Testis (tissue), 2 donors: ENCODE measurements at regions not wholly inside any gene's neighbourhood (a gene's known extent, or its start where the extent isn't known, plus 50 kb on each side); places are given as distances from the start of the nearest gene placed in this dataset.
"Not testable (repeated sequence)": the region's sequence is repeated elsewhere in the genome, so short reads cannot be mapped to it uniquely, and the experiment has no call there.

Experiments used
- DNase-seq: peaks from one replicate; pipeline ENCODE4 v3.0.0-alpha.2; 2019
- H3K27ac ChIP-seq, 2 donors: fragments of 200-600 bp; sonication (generic); one replicate each; pipeline ENCODE4 v1.5.1; 2019
- H3K27me3 ChIP-seq: fragments of 200-600 bp; sonication (generic); one replicate; pipeline ENCODE4 v1.5.1; 2019
- H3K36me3 ChIP-seq: fragments of 200-600 bp; sonication (generic); one replicate; pipeline ENCODE4 v1.5.1; 2017; ENCODE audit warnings: low read depth; ENCODE audit errors: missing control alignments
- H3K4me1 ChIP-seq: fragments of 200-600 bp; sonication (generic); one replicate; pipeline ENCODE4 v1.5.1; 2019
- H3K4me3 ChIP-seq, 2 donors: fragments of 200-600 bp; sonication (generic); one replicate each; pipeline ENCODE4 v1.5.1; 2017 to 2019
- H3K9me3 ChIP-seq: fragments of 200-600 bp; sonication (generic); one replicate; pipeline ENCODE4 v1.5.1; 2017
- CTCF ChIP-seq, 3 experiments: fragments of 450-650 bp in 2 of 3; fragments of 200-600 bp in 1 of 3; sonication (generic) in 1 of 3; IDR thresholded peaks; one replicate each; pipeline ENCODE4 v1.5.1; 2016 to 2019; ENCODE audit warnings: antibody characterized with exemption in 3 of 3, mild to moderate bottlenecking in 2 of 3, moderate library complexity in 1 of 3
- POLR2A ChIP-seq: fragments of 450-650 bp; IDR thresholded peaks from one replicate; pipeline ENCODE4 v1.6.1; 2017; ENCODE audit warnings: antibody characterized with exemption, mild to moderate bottlenecking, moderate library complexity
- WGBS, 2 donors: methylation state at CpG; one replicate each; pipeline ENCODE4 v1.1.5; 2018; 5-methylcytosine and 5-hydroxymethylcytosine counted together
- intact Hi-C: fragments of 100-400 bp; cut with DNase I; formaldehyde crosslinking; loops from one replicate; pipeline ENCODE4 v1.15.1; 2023; ENCODE audit warnings: low total_unique reads

DNA sequence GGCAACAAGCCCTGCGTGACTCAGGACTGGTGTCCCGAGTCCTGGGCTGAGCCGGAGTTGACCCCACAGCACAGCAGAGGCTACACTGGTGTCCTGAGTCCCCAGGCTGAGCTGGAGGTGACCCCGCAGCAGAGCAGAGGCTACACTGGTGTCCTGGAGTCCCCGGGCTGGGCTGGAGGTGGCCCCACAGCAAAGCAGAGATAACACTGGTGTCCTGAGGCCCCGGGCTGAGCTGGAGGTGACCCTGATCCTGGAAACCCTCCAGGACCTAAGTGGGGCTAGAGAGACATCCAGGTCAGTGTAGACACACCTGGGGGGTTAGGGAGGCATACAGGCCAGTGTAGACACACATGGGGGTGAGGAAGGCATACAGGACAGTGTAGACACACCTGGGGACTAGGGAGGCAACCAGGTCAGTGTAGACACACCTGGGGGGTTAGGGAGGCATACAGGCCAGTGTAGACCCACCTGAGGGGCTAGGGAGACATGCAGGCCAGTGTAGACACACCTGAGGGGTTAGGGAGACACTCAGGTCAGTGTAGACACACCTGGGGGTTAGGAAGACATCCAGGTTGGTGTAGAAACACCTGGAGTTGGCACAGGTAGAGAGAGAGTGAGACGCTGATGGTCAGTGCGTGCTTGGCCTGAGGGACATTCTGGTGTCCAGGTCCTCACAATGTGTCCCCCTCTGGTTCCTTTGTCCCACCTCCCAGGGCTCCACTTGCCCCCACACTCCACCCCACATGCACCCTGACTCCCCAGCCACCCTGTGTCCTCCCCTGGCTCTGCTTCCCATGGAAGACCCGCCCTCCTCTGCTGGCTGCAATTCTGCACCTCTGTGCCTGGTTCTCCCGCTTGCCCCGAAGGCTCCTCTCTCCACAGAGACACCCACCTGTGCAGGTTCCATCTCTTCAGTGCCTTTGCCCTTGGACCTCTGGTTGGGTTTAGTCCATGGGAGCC lies 321.6 kb upstream of the SFSWAP start:
- Histone ChIP-seq H3K27me3 (no peaks in the 10 kb centered on the region), H3K9me3 (no peaks in the 10 kb centered on the region), H3K27ac (no peak overlapping the region), H3K4me3 (no peak overlapping the region), H3K4me1 (no peaks in the 10 kb centered on the region), H3K36me3 (no peaks in the 10 kb centered on the region)
- WGBS, 2 donors = 92 to 97% methylated on average over 4 to 8 of the region's 11 CpGs
- TF ChIP-seq CTCF (IDR thresholded peaks at IDR 0.05) (no peak), POLR2A (no peak)
- no peak for DNase-seq
- intact Hi-C loops = no loop called here

DNA sequence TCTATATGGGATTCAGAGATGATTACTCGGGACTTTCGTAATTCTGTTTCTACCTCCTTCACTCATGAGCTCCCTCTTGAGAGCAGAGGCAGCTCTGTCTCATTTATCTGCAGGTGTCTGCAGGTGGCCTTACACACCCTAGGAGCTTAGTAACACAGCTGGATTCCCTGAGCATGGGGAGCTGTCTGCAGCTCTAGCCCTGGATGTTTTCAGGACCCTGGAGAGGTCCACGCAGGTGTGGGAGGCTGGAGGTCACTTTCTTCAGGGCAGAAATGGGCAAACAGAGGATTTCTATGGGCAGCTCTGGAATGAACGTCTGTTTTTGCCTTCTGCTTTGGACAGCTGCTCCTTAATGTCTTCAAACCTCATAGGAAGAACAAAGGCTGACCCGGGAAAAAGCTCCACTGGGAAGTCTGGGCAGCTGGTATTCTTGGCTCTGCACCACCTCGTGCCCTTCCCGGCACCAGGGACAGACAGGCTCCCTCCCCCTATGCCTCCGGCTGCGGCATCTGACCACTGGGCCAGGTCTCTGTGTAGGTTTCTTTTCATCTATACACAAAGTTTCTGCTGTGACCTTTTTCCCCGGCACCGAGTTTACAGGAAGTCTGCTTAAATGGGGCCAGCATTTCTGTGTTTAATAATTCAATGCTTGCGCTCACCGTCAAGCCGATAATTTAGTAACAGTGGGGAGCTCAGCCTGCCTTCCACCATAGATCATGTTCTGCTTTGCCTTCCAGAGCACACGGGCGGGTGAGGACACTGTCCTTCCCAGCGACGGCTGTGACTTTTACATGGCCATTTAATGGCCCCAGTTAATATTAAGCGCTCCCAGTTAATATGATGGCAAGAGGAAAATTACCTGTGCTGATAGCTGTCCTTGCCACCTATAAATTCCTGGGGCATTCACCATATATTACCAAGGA lies 320.2 kb upstream of the SFSWAP start:
- no peak for TF ChIP-seq CTCF (IDR thresholded peaks at IDR 0.05)
- TF ChIP-seq POLR2A = no peak
- no peaks in the 10 kb centered on the region for H3K27me3 ChIP-seq

GRCh38 chr12:131391399-131391798 lies 319.5 kb upstream of the SFSWAP start:
- intact Hi-C loops = no loop called here
- Histone ChIP-seq H3K27ac (no peak overlapping the region), H3K36me3 (no peaks in the 10 kb centered on the region), H3K4me3 (no peak overlapping the region), H3K4me1 (no peaks in the 10 kb centered on the region), H3K9me3 (no peaks in the 10 kb centered on the region), H3K27me3 (no peaks in the 10 kb centered on the region)
- DNase-seq = no peak
- 53 to 91% methylated on average over 2 to 10 of the region's 10 CpGs for WGBS, 2 donors
- no peak for TF ChIP-seq POLR2A
- no peak for TF ChIP-seq CTCF (IDR thresholded peaks at IDR 0.05)

More for the DNA sequence above, 320.2 kb upstream of the SFSWAP start:
- Histone ChIP-seq H3K4me1 (no peaks in the 10 kb centered on the region), H3K36me3 (no peaks in the 10 kb centered on the region), H3K27ac (no peak overlapping the region), H3K9me3 (no peaks in the 10 kb centered on the region), H3K4me3 (no peak overlapping the region)
- WGBS, 2 donors = 51 to 66% methylated on average over 19 of the region's 19 CpGs
- intact Hi-C loops = no loop called here
- DNase-seq = peak; percentile 57

DNA sequence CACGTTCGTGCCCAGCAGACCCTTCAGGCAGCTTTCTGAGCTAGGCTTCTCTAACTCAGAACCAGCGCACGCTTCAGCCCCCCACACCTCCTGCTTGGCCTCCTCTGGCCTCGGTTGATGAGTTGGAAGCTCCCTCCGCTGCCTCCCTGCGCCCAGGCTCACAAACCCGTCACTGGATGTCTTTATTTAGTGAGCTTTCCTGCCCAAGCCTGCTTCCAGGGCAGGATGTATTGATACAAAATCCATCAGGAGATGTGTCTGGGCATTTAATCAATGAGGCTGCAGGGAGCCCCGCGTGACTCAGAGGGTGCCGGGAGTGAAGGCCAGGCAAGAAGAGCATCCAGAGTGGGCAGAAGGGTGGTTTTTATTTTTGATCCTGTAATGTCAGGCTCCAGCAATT lies 316.1 kb upstream of the SFSWAP start:
- DNase-seq, H3K36me3 ChIP-seq, H3K27ac ChIP-seq, H3K4me3 ChIP-seq, intact Hi-C loops, H3K27me3 ChIP-seq, H3K9me3 ChIP-seq, H3K4me1 ChIP-seq: not testable (repeated sequence)
- whole genome bisulfite sequencing, 2 donors = 72 to 89% methylated on average over 10 of the region's 11 CpGs

DNA sequence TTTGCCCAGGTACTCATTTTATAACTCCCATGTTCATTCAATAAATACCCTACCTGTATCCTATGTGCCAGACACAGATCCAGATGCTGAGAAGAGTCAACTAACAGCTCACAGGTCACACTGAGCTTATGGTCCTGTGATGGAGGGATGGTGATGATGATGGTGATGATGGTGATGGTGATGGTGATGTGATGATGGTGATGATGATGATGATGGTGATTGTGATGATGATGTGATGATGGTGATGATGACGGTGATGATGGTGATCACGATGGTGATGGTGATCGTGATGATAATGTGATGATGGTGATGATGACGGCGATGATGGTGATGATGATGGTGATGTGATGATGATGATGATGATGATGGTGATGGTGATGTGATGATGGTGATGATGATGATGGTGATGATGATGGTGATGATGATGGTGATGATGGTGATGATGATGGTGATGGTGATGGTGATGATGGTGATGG lies 315.6 kb upstream of the SFSWAP start:
- H3K27me3 ChIP-seq, H3K4me1 ChIP-seq, H3K27ac ChIP-seq, DNase-seq, H3K36me3 ChIP-seq, intact Hi-C loops, H3K9me3 ChIP-seq, H3K4me3 ChIP-seq: not testable (repeated sequence)
- WGBS, 2 donors = 75 to 93% methylated on average over 5 of the region's 5 CpGs
